ENCODE measurements at regions not wholly inside any gene's neighbourhood (a gene's known extent, or its start where the extent isn't known, plus 50 kb on each side); places are given as distances from the start of the nearest gene placed in this dataset.

DNA sequence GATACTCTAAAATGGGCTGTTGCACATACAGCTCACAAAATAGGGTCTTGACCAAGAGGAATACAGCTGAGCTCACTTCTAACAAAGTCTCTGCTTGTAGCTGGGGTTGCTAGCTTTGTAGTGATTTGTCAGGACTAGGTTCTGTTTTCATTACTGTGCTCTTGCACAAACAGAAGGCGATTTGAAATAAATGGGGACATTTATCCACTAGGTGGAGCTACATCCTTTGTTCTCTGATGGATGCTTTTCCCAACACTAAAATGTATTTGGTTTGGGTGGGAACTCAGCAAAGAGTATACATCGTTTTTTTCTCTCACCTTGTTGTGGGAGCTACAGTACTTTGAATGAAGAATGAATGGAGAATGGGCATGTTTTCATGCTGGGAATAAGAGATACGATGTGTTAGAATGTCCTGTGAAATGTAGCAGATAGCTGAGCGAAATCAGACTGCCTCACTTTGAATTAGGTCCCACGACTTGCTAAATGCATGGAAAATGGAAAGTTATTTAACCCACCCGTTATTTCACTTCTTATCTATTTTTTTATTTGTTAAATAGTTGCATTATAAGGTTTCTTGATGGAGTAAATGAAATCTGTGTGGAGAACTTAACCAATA lies 494.7 kb upstream of the MAP3K7 start:
- Histone ChIP-seq H2BK20ac (ENCODE audit: low read depth, low read length, poor library complexity, severe bottlenecking) (no peak overlapping the region), H3K56ac (ENCODE audit: insufficient read length, low read depth, low read length) (no peak overlapping the region), H3K9me3 (ENCODE audit: control insufficient read depth, low read depth, low read length) (no peaks in the 10 kb centered on the region), H3K27me3 (ENCODE audit: insufficient read depth, low read length) (no peaks in the 10 kb centered on the region), H3K4me1 (ENCODE audit: insufficient read depth, low read length) (no peaks in the 10 kb centered on the region), H2BK120ac (ENCODE audit: low read depth, low read length, poor library complexity, severe bottlenecking) (no peak overlapping the region), H3K4ac (ENCODE audit: low read depth, low read length) (no peak overlapping the region), H3K79me1 (ENCODE audit: insufficient read depth, low read depth, low read length, poor library complexity, severe bottlenecking) (no peaks in the 10 kb centered on the region), H3K23ac (ENCODE audit: insufficient read length, low read depth, low read length) (no peak overlapping the region), H4K5ac (ENCODE audit: insufficient read length, low read depth, low read length) (no peak overlapping the region), H2BK5ac (ENCODE audit: insufficient read length, low read length) (no peak overlapping the region), H3K18ac (ENCODE audit: insufficient read length, low read depth, low read length) (no peak overlapping the region), H4K20me1 (ENCODE audit: control insufficient read depth, insufficient read depth, insufficient read length) (no peaks in the 10 kb centered on the region), H3K4me2 (ENCODE audit: insufficient read depth, insufficient read length, low read length) (no peak overlapping the region), H2AFZ (ENCODE audit: low read length) (no peak overlapping the region), H3K79me2 (ENCODE audit: insufficient read depth, low read length) (no peaks in the 10 kb centered on the region), H2AK5ac (ENCODE audit: insufficient read length, low read length) (no peak overlapping the region), H3K27ac (ENCODE audit: insufficient read length, low read depth, low read length) (no peak overlapping the region), H2BK12ac (ENCODE audit: insufficient read length, low read depth, low read length) (no peak overlapping the region), H4K91ac (ENCODE audit: insufficient read length, low read depth, low read length) (no peak overlapping the region), H4K8ac (replicated peaks; ENCODE audit: insufficient read length, low read depth, low read length) (no peak overlapping the region), H3K9ac (ENCODE audit: extremely low read depth, insufficient read length, low read length) (no peak overlapping the region), H3K23me2 (ENCODE audit: insufficient read length, low read depth, low read length, poor library complexity, severe bottlenecking) (no peaks in the 10 kb centered on the region), H2BK15ac (ENCODE audit: low read depth, low read length) (no peak overlapping the region), H3K14ac (ENCODE audit: insufficient read depth, low read length) (no peak overlapping the region), H3T11ph (ENCODE audit: low read length) (no peak overlapping the region)
- Mint-ChIP-seq H3K9me3 (no peaks in the 10 kb centered on the region), H3K36me3 (ENCODE audit: insufficient read depth in 1 of 3, low read depth in 3 of 3) (no peaks in the 10 kb centered on the region), H3K27ac (no peak overlapping the region; a peak in 1 of 7 replicates), H3K4me3 (no peak overlapping the region), H3K4me1 (peaks cover 22 to 23% of the 10 kb centered on the region in 2 experiments), H3K27me3 (ENCODE audit: low read depth) (no peaks in the 10 kb centered on the region)
- no CpG with 5 or more reads among the region's 6 CpGs for WGBS (ENCODE audit: extremely low coverage, insufficient read length, low lambda C conversion rate)
- TF ChIP-seq, protein P1, sequence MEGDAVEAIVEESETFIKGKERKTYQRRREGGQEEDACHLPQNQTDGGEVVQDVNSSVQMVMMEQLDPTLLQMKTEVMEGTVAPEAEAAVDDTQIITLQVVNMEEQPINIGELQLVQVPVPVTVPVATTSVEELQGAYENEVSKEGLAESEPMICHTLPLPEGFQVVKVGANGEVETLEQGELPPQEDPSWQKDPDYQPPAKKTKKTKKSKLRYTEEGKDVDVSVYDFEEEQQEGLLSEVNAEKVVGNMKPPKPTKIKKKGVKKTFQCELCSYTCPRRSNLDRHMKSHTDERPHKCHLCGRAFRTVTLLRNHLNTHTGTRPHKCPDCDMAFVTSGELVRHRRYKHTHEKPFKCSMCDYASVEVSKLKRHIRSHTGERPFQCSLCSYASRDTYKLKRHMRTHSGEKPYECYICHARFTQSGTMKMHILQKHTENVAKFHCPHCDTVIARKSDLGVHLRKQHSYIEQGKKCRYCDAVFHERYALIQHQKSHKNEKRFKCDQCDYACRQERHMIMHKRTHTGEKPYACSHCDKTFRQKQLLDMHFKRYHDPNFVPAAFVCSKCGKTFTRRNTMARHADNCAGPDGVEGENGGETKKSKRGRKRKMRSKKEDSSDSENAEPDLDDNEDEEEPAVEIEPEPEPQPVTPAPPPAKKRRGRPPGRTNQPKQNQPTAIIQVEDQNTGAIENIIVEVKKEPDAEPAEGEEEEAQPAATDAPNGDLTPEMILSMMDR (conservative IDR thresholded peaks at IDR 0.05) = peak; percentile 86
- no peak for DNase-seq

Data from H9 (cell line).